ENCODE measurements at regions not wholly inside any gene's neighbourhood (a gene's known extent, or its start where the extent isn't known, plus 50 kb on each side); places are given as distances from the start of the nearest gene placed in this dataset.

- TF ChIP-seq, protein P1, sequence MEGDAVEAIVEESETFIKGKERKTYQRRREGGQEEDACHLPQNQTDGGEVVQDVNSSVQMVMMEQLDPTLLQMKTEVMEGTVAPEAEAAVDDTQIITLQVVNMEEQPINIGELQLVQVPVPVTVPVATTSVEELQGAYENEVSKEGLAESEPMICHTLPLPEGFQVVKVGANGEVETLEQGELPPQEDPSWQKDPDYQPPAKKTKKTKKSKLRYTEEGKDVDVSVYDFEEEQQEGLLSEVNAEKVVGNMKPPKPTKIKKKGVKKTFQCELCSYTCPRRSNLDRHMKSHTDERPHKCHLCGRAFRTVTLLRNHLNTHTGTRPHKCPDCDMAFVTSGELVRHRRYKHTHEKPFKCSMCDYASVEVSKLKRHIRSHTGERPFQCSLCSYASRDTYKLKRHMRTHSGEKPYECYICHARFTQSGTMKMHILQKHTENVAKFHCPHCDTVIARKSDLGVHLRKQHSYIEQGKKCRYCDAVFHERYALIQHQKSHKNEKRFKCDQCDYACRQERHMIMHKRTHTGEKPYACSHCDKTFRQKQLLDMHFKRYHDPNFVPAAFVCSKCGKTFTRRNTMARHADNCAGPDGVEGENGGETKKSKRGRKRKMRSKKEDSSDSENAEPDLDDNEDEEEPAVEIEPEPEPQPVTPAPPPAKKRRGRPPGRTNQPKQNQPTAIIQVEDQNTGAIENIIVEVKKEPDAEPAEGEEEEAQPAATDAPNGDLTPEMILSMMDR (IDR thresholded peaks at IDR 0.05; ENCODE audit: low read depth, low read length), result no peak
- DNase-seq (ENCODE audit: low read depth, low spot score), result no peak
- H3K4me3 ChIP-seq (ENCODE audit: low read depth, low read length), result no peak overlapping the region
- in situ Hi-C loops (cut with HindIII; ENCODE audit: low sequenced_read_pairs), result no loop called here
Measured at GRCh38 chr18:44047585-44047984, 633.1 kb upstream of the SETBP1 start.

- TF ChIP-seq, protein P1 (IDR thresholded peaks at IDR 0.05; ENCODE audit: low read depth, low read length), result no peak
- in situ Hi-C loops (cut with HindIII; ENCODE audit: low sequenced_read_pairs), result no loop called here
- DNase-seq (ENCODE audit: low read depth, low spot score), result no peak
- no peak overlapping the region for H3K4me3 ChIP-seq (ENCODE audit: low read depth, low read length)
Measured at GRCh38 chr18:44048435-44048834, 632.3 kb upstream of the SETBP1 start.

DNA sequence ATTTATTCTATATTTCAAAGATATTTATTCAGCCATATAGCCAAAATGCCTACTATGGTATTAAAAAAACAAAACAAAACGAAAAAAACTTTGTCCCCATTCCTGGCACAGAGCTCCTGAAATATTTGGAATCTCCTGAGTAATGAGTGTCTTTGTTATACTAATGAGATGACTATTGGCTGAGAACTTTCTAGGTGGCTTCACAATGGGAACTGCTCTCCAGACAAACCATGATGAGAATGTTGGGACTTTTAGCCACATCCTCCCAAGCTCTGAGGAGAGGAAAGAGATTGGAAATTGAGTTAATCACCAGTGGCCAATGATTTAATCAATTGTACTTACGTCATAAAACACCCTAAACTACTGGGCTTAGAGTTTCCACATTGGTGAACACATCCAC, 631.8 kb upstream of the SETBP1 start:
- TF ChIP-seq, protein P1 (IDR thresholded peaks at IDR 0.05; ENCODE audit: low read depth, low read length), result no peak
- H3K4me3 ChIP-seq (ENCODE audit: low read depth, low read length), result no peak overlapping the region
- no peak for DNase-seq (ENCODE audit: low read depth, low spot score)
- in situ Hi-C loops (cut with HindIII; ENCODE audit: low sequenced_read_pairs), result no loop called here

- no peak overlapping the region for H3K4me3 ChIP-seq (ENCODE audit: low read depth, low read length)
- DNase-seq (ENCODE audit: low read depth, low spot score), result no peak
- in situ Hi-C loops (cut with HindIII; ENCODE audit: low sequenced_read_pairs), result no loop called here
- TF ChIP-seq, protein P1 (IDR thresholded peaks at IDR 0.05; ENCODE audit: low read depth, low read length), result no peak
Measured at GRCh38 chr18:44051026-44051425, 629.7 kb upstream of the SETBP1 start.

DNA sequence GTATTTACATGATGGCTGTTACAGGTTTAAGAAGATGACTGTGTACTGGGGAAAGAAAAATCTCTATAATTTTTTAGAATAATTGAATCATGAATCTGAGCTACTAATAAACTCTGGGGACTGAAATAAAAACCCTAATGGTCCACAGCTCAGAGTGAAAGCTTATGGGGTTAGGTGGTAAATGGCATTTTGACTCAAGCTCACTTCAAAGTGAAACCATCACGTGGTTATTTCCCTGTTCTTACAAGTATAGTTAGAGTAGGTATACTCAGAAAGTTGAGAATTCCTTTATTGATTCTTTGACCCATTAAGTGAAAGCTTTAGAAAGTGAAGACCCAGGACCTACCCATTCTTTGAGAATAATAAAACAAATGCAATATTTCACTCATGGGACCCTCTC, 626.2 kb upstream of the SETBP1 start:
- no peak overlapping the region for H3K4me3 ChIP-seq (ENCODE audit: low read depth, low read length)
- no peak for DNase-seq (ENCODE audit: low read depth, low spot score)
- in situ Hi-C loops (cut with HindIII; ENCODE audit: low sequenced_read_pairs), result no loop called here
- TF ChIP-seq, protein P1 (IDR thresholded peaks at IDR 0.05; ENCODE audit: low read depth, low read length), result no peak

DNA sequence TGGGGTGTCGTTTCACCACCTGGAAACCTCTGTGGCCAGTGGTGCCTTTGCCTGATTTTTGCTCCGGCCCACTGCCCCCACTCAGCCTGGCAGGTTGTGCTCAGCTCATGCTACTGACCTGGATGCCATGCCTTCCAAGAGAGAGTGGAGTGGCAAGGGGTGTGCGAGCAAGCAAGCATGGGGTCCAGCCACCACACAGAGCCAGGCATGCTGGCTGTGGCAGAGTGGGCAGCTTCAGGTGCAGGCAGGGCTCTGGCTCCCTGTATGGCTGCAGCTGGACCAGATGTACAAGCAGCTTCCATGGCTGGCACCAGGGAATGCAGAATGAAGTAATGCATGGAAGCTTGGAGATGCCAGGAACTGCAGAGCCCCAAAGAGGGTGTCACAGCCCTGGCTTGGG, 620.5 kb upstream of the SETBP1 start:
- H3K4me3 ChIP-seq (ENCODE audit: low read depth, low read length), result no peak overlapping the region
- in situ Hi-C loops (cut with HindIII; ENCODE audit: low sequenced_read_pairs), result no loop called here
- no peak for DNase-seq (ENCODE audit: low read depth, low spot score)
- TF ChIP-seq, protein P1 (IDR thresholded peaks at IDR 0.05; ENCODE audit: low read depth, low read length), result no peak

DNA sequence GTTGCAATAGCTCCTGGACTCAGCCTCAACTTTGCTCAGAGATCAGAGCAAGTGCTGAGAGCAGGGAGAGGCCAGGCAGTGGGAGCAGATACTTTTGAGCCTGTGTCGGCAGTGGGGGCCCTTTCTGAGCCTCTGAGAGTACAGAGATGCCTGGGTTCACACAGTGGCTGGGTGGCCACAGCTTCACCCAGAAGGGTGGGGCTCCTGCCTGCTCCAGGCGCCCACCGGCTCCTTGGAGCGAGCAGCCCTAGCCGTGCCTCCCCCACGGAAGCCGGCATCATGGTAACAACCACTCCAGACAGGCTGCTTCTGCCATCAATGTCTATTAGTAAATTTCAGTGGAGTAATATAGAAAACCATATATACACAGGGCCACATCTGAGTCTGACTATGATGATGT, 619.2 kb upstream of the SETBP1 start:
- in situ Hi-C loops (cut with HindIII; ENCODE audit: low sequenced_read_pairs), result no loop called here
- TF ChIP-seq, protein P1 (IDR thresholded peaks at IDR 0.05; ENCODE audit: low read depth, low read length), result no peak
- no peak overlapping the region for H3K4me3 ChIP-seq (ENCODE audit: low read depth, low read length)
- no peak for DNase-seq (ENCODE audit: low read depth, low spot score)

Measured in astrocyte of the spinal cord (primary cell).